Parathyroid adenoma (tissue), 2 donors: ENCODE measurements at regions not wholly inside any gene's neighbourhood (a gene's known extent, or its start where the extent isn't known, plus 50 kb on each side); places are given as distances from the start of the nearest gene placed in this dataset.

Source experiments
- H2AFZ ChIP-seq: fragments of 300-600 bp; sonication (generic); one replicate; pipeline ENCODE4 v1.7.0; 2017; ENCODE audit warnings: antibody characterized with exemption, mild to moderate bottlenecking
- H3K27ac ChIP-seq: fragments of 300-600 bp; sonication (generic); one replicate; pipeline ENCODE4 v1.7.0; 2017
- H3K27me3 ChIP-seq: fragments of 300-600 bp; sonication (generic); one replicate; pipeline ENCODE4 v1.7.0; 2017; ENCODE audit warnings: low read length; ENCODE audit not compliant: control insufficient read depth, insufficient read depth
- H3K36me3 ChIP-seq: fragments of 300-600 bp; sonication (generic); one replicate; pipeline ENCODE4 v1.7.0; 2017; ENCODE audit warnings: low read length; ENCODE audit not compliant: control insufficient read depth, insufficient read depth
- H3K4me1 ChIP-seq: fragments of 300-600 bp; sonication (generic); one replicate; pipeline ENCODE4 v1.7.0; 2017; ENCODE audit warnings: control low read depth
- H3K4me2 ChIP-seq: fragments of 300-600 bp; sonication (generic); one replicate; pipeline ENCODE4 v1.7.0; 2017; ENCODE audit warnings: low read length
- H3K4me3 ChIP-seq: fragments of 300-600 bp; sonication (generic); one replicate; pipeline ENCODE4 v1.7.0; 2017; ENCODE audit warnings: low read depth, low read length
- H3K79me2 ChIP-seq: fragments of 300-600 bp; sonication (generic); one replicate; pipeline ENCODE4 v1.7.0; 2017; ENCODE audit warnings: control low read depth
- H3K9ac ChIP-seq: fragments of 300-600 bp; sonication (generic); one replicate; pipeline ENCODE4 v1.7.0; 2017; ENCODE audit warnings: mild to moderate bottlenecking
- H3K9me3 ChIP-seq: fragments of 300-600 bp; sonication (generic); one replicate; pipeline ENCODE4 v1.7.0; 2017; ENCODE audit warnings: low read length; ENCODE audit not compliant: control insufficient read depth
- TF ChIP-seq, protein P1 (sequence below): fragments of 300-600 bp; sonication (generic); IDR thresholded peaks from one replicate; pipeline ENCODE4 v1.7.0; 2017; ENCODE audit warnings: antibody characterized with exemption, mild to moderate bottlenecking
- donor health status: primary hyperparathyroidism.

DNA sequence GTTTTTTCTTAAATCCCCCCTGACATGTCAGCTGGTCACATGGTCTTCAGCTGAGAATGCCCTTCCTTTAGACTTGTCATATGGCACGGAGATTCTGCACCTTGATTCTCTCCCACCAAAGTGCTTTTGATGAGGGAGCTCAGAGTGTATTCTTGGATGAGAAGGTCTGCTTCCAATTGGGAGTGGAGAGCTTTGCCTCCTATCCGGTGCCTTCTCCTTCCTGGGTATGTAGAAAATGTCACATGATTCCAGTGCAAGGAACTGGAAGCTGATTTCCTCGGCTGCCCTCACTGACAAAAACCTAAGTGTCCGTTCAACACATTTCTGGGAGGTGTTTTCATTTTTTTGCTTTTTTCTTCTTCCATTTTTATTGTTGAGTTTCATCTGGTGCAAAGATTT lies 197.2 kb downstream of the TFAP2C start:
- Histone ChIP-seq H3K27me3 (no peaks in the 10 kb centered on the region), H2AFZ (no peak overlapping the region), H3K9me3 (no peaks in the 10 kb centered on the region), H3K79me2 (no peaks in the 10 kb centered on the region), H3K4me1 (no peaks in the 10 kb centered on the region), H3K36me3 (no peaks in the 10 kb centered on the region), H3K27ac (no peak overlapping the region), H3K4me2 (no peak overlapping the region), H3K9ac (no peak overlapping the region), H3K4me3 (no peak overlapping the region)
- TF ChIP-seq, protein P1, sequence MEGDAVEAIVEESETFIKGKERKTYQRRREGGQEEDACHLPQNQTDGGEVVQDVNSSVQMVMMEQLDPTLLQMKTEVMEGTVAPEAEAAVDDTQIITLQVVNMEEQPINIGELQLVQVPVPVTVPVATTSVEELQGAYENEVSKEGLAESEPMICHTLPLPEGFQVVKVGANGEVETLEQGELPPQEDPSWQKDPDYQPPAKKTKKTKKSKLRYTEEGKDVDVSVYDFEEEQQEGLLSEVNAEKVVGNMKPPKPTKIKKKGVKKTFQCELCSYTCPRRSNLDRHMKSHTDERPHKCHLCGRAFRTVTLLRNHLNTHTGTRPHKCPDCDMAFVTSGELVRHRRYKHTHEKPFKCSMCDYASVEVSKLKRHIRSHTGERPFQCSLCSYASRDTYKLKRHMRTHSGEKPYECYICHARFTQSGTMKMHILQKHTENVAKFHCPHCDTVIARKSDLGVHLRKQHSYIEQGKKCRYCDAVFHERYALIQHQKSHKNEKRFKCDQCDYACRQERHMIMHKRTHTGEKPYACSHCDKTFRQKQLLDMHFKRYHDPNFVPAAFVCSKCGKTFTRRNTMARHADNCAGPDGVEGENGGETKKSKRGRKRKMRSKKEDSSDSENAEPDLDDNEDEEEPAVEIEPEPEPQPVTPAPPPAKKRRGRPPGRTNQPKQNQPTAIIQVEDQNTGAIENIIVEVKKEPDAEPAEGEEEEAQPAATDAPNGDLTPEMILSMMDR = no peak

- Histone ChIP-seq H3K4me3 (no peak overlapping the region), H3K9me3 (no peaks in the 10 kb centered on the region), H3K9ac (no peak overlapping the region), H2AFZ (no peak overlapping the region), H3K27me3 (no peaks in the 10 kb centered on the region), H3K27ac (no peak overlapping the region), H3K4me2 (no peak overlapping the region), H3K4me1 (no peaks in the 10 kb centered on the region), H3K36me3 (no peaks in the 10 kb centered on the region), H3K79me2 (no peaks in the 10 kb centered on the region)
- TF ChIP-seq, protein P1 = no peak
Measured at GRCh38 chr20:56826705-56827665, 197.9 kb downstream of the TFAP2C start.

- no peak overlapping the region for H3K9ac ChIP-seq
- no peaks in the 10 kb centered on the region for H3K4me1 ChIP-seq
- H2AFZ ChIP-seq = no peak overlapping the region
- H3K27me3 ChIP-seq = no peaks in the 10 kb centered on the region
- H3K27ac ChIP-seq = no peak overlapping the region
- no peaks in the 10 kb centered on the region for H3K9me3 ChIP-seq
- TF ChIP-seq, protein P1 = no peak
- no peaks in the 10 kb centered on the region for H3K79me2 ChIP-seq
- no peak overlapping the region for H3K4me3 ChIP-seq
- no peaks in the 10 kb centered on the region for H3K36me3 ChIP-seq
- H3K4me2 ChIP-seq = no peak overlapping the region
Measured at GRCh38 chr20:56827763-56828162, 198.7 kb downstream of the TFAP2C start.

DNA sequence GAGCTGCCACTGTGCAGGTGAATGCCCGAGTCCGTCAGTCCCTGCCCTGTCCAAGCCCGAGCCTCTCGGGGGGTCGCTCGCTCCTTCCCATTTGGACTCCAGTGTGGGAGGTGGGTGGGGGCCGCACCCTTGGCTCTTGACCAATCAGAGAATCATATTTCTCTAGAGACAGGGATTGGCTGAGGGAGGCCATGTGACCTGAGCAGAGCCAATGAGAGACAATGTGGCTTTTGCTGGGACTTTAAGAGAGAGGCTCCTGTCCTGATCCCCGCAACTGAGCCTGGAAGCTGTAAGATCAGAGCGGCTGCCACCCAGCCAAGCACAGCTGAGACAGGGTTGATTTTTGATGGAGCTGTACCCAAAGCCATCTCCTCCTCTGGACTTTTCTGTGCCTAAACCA lies 199.3 kb downstream of the TFAP2C start:
- Histone ChIP-seq H3K36me3 (no peaks in the 10 kb centered on the region), H2AFZ (no peak overlapping the region), H3K4me2 (no peak overlapping the region), H3K27me3 (no peaks in the 10 kb centered on the region), H3K4me1 (no peaks in the 10 kb centered on the region), H3K9ac (no peak overlapping the region), H3K9me3 (no peaks in the 10 kb centered on the region), H3K79me2 (no peaks in the 10 kb centered on the region), H3K27ac (no peak overlapping the region), H3K4me3 (no peak overlapping the region)
- TF ChIP-seq, protein P1 = no peak
